GM10266 (cell line): ENCODE measurements at regions not wholly inside any gene's neighbourhood (a gene's known extent, or its start where the extent isn't known, plus 50 kb on each side); places are given as distances from the start of the nearest gene placed in this dataset.

Experiments used
- DNase-seq: peaks from one replicate; pipeline ENCODE4 v3.0.0; 2012; ENCODE audit errors: extremely low spot score
- TF ChIP-seq, protein P1 (sequence below): IDR thresholded peaks from 2 replicates; pipeline ENCODE4 v1.5.1; 2012; ENCODE audit warnings: mild to moderate bottlenecking, low read depth; ENCODE audit not compliant: control insufficient read depth, insufficient read depth; ENCODE audit errors: missing control alignments

DNA sequence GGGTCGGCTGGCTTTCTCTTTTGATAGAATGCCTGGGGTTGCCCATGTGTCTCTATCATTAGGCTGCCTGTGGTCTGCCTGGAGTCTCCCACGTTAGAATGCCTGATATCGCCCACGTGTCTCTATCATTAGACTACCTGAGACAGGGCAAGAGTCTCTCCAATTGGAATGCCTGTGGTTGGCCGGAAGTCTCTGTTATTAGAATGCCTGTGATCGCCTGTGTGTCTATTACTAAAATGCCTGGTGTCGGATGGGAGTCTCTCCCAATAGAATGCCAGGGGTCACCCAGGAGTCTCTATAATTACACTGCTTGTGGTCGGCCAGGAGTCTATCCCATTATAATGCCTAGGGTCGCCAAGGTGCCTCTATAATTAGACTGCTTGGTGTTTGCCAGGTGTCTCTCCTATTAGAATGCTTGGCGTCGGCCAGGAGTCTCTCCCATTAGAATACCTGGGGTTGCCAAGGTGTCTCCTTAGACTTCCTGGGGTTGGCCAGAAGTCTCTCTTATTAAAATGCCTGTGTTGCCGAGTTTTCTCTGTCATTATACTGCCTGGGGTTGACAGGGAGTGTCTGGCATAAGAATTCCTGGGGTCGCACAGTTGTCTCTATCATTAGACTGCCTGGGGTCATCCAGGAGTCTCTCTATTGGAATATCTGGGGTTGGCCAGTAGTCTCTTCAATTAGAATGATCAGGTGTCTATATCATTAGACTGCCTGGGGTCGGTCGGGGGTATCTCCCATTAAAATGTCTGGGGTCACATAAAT, 2272.8 kb downstream of the TP53TG3F start:
- no peak for DNase-seq
- TF ChIP-seq, protein P1, sequence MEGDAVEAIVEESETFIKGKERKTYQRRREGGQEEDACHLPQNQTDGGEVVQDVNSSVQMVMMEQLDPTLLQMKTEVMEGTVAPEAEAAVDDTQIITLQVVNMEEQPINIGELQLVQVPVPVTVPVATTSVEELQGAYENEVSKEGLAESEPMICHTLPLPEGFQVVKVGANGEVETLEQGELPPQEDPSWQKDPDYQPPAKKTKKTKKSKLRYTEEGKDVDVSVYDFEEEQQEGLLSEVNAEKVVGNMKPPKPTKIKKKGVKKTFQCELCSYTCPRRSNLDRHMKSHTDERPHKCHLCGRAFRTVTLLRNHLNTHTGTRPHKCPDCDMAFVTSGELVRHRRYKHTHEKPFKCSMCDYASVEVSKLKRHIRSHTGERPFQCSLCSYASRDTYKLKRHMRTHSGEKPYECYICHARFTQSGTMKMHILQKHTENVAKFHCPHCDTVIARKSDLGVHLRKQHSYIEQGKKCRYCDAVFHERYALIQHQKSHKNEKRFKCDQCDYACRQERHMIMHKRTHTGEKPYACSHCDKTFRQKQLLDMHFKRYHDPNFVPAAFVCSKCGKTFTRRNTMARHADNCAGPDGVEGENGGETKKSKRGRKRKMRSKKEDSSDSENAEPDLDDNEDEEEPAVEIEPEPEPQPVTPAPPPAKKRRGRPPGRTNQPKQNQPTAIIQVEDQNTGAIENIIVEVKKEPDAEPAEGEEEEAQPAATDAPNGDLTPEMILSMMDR: no peak

DNA sequence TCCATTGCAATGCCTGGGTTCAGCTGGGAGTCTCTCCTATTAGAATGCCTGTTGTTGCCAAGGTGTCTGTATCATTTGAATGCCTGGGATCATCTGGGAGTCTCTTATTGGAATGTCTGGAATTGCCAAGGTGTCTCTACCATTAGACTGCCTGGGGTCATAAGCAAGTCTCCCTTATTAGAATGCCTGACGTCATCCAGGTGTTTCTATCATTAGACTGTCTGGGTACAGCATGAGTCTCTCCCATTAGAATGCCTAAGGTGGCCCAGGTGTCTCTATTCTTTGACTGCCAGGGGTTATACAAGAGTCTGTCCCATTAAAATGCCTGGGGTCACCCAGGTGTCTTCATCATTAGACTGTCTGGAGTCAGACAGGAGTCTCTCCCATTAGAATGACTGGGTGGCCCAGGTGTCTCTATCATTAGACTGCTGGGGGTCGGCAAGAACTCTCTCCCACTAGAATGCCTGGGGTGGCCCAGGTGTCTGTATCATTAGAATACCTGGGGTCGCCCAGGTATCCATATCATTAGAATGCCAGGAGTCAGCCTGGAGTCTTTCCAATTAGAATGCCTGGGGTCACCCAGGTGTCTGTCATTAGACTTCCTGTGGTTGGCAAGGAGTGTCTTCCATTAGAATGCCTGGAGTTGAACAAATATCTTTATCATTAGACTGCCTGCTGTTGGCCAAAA, 2274.0 kb downstream of the TP53TG3F start:
- DNase-seq: no peak
- TF ChIP-seq, protein P1: no peak

DNA sequence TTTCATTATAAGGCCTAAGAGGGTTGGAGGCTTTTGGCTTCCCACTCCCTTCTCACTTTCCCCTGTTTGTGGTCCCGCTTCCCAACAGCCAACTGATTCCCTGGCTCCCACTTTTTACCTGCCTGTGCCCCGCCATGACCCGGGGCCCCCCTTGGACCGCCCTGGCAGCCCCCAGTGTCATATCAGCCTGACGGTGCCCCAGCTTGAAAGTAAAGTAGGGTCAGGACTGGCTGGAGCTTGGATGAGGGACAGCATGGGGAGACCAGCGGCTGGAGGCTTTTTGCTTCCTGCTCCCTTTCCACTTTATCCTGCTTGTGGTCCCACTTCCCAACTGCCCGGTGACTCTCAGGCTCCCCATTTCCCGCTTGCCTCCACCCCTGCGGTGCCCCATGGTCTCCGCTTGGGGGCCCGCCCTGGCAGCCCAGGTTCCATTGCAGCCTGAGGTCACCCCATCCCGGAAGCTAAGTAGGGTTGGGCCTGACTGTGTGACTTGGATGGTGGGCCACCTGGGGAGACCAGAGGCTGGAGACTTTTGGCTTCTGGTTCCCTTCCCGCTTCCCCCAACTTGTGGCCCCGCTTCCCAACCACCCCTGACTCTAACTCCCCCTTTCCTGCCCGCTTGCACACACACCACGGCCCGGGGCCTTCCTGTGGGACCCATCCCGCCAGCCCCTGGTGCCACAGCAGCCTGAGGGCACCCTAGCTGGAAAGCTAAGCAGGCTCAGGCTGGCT, 2274.7 kb downstream of the TP53TG3F start:
- TF ChIP-seq, protein P1: no peak
- no peak for DNase-seq

DNA sequence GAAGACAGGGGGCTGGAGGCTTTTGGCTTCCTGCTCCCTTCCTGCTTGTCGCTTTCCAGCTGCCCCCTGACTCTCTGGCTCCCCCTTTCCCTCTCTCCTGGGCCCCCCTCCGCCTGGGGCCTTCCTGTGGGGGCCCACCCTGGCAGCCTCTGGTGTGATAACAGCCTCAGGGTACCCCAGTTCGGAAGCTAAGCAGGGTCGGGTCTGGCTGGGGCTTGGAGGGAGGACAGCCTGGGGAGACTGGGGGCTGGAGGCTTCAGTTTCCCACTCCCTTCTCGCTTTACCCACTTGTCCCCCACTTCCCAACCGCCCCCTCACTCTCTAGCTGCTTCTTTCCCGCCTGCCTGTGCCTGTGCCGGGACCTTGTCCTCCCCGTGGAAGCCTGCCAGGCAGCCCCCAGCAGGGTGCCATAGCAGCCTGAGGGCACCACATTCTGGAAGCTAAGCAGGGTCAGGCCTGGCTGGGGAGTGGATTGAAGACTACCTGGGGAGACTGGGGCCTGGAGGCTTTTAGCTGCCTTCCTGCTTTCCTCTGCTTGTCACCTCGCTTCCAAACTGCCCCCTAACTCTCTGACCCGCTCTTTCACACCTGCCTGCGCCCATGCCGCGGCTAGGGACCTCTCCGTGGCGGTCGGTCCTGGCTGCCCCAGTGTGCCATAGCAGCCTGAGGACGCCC, 2275.5 kb downstream of the TP53TG3F start:
- TF ChIP-seq, protein P1: no peak
- no peak for DNase-seq

DNA sequence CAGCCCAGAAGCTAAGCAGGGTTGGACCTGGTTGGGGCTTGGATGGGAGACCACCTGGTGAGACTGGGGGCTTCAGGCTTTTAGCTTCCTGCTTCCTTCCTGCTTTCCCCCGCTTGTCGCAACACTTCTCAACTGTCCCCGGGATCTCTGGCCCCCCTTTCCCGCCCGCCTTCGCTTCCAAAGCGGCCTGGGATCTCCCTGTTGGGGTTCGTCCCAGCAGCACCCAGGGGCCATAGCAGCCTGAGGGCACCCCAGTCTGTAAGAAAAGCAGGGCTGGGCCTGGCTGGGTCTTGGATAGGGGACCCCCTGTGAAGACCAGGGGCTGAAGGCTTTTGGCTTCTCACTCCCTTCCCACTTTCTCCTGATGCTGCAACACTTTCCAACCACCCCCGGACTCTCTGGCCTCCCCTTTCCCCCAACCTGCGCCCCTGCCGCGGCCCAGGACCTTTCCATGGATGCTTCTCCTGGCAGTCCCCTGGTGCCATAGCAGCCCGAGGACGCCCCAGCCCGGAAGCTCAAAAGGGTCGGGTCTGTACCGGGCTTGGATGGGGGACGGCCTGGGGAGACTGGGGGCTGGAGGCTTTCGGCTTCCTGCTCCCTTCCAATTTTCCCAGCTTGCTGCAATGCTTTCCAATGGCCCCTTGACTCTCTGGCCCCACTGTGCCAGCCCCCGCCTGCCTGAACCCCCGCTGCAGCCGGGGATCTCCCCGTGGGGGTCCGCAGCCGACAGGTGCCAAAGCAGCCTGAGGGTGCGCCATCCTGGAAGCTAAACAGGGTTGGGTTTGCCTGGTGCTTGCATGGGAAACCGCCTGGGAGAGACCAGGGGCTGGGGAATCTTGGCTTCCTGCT, 2276.2 kb downstream of the TP53TG3F start:
- no peak for DNase-seq
- TF ChIP-seq, protein P1: no peak

DNA sequence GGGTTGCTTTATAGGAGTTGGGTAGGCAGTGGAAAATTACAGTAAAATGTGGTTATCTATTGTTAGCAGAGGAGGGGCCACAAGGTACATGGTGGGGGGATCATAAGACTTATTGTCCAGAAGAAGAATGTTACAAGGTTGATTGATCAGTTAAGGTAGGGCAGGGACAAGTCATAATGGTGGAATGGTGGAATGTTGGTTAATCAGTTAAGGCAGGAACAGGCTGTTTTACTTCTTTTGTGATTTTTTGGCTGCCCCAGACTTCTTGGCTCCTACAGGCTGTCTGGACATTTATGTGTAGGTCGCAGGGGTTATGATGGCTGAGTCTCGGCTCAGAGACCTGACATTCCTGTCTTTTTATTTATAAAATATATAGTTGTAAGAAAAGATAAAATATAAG, 2277.1 kb downstream of the TP53TG3F start:
- DNase-seq: no peak
- TF ChIP-seq, protein P1: no peak
